ENCODE measurements at regions not wholly inside any gene's neighbourhood (a gene's known extent, or its start where the extent isn't known, plus 50 kb on each side); places are given as distances from the start of the nearest gene placed in this dataset.

DNA sequence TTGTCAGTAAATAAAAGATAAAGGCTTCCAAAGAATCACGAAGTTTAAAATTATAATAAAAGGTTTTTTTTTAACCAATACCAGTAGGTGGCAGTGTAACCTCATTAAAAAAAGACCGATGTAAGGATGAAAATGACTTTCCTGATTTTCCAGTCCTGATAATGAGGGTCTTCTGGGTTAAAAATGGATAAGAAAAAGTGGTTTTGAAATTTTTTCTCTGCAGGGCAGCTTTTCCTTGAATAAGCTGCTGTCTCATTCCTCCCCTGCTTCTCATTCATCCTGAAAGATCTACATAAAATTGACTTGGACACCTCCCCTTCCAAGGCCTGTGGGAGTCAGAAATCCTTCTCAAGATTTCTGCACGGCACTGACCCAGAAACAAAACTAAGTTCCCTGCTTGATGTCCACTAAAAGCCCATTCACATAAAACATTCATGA lies 58.9 kb upstream of the FBXO33 start:
- Histone ChIP-seq H3K36me3 (ENCODE audit: insufficient read depth) (peaks cover 6% of the 10 kb centered on the region; the same call in 1 of the 2 replicates), H3K4me3 (no peak overlapping the region), H3F3A (replicated peaks; ENCODE audit: low read depth) (no peaks in the 10 kb centered on the region), H3K27ac (ENCODE audit: low read depth) (no peak overlapping the region), H3K27me3 (ENCODE audit: insufficient read depth) (no peaks in the 10 kb centered on the region), H3K4me1 (ENCODE audit: insufficient read depth) (peaks cover 13% of the 10 kb centered on the region; the same call in 1 of the 2 replicates), H3K4me2 (no peak overlapping the region), H3K79me2 (replicated peaks; ENCODE audit: insufficient read depth) (no peaks in the 10 kb centered on the region), H2AFZ (0 out of 2 replicates have a peak overlapping the region, but pooled peaks have one; percentile 40), H4K20me1 (replicated peaks; ENCODE audit: insufficient read depth) (no peaks in the 10 kb centered on the region), H3K9me2 (ENCODE audit: insufficient read depth) (no peaks in the 10 kb centered on the region)
- peak; percentile 43 for ATAC-seq
- Mint-ChIP-seq H3K4me1 (peaks cover 14% of the 10 kb centered on the region), H3K27me3 (ENCODE audit: insufficient read depth, low read depth, poor library complexity) (peaks cover 1% of the 10 kb centered on the region), H3K36me3 (ENCODE audit: low read depth) (peaks cover 16% of the 10 kb centered on the region), H3K27ac (peak overlapping the region; percentile 85), H3K4me3 (no peak overlapping the region), H3K9me3 (peaks cover 12% of the 10 kb centered on the region)
- peak; percentile 75 for DNase-seq (ENCODE audit: low spot score)
- TF ChIP-seq NANOG (IDR thresholded peaks at IDR 0.05; ENCODE audit: borderline replicate concordance), result no peak
- TF ChIP-seq, protein P1, sequence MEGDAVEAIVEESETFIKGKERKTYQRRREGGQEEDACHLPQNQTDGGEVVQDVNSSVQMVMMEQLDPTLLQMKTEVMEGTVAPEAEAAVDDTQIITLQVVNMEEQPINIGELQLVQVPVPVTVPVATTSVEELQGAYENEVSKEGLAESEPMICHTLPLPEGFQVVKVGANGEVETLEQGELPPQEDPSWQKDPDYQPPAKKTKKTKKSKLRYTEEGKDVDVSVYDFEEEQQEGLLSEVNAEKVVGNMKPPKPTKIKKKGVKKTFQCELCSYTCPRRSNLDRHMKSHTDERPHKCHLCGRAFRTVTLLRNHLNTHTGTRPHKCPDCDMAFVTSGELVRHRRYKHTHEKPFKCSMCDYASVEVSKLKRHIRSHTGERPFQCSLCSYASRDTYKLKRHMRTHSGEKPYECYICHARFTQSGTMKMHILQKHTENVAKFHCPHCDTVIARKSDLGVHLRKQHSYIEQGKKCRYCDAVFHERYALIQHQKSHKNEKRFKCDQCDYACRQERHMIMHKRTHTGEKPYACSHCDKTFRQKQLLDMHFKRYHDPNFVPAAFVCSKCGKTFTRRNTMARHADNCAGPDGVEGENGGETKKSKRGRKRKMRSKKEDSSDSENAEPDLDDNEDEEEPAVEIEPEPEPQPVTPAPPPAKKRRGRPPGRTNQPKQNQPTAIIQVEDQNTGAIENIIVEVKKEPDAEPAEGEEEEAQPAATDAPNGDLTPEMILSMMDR (conservative IDR thresholded peaks at IDR 0.05; ENCODE audit: low read depth in 2 of 2), result peak in 1 of 2 experiments; percentile 74; a peak in 3 of 4 replicates

DNA sequence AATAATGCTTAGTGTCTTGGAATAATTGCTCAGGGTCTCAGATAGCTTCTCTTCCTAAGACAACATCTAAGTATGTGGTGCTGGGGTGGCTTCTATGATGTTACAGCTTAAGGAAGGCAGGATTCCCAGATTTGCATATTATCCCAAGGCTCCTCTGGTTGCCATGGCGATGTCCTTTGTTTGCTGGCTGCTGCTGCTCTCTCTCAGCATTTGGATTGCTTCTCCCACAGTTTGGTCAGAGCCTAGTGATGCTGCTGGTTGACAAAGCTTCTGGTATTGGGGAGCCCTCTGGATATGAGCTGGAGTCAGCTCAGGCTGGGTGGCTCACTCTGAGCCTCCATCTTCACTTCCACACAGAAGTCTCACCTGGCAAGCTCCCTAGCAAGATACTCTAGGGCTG lies 56.4 kb upstream of the FBXO33 start:
- no peak overlapping the region for H3K4me3 ChIP-seq
- H3K4me1 ChIP-seq (ENCODE audit: insufficient read depth), result peaks cover 13% of the 10 kb centered on the region; the same call in 1 of the 2 replicates
- peaks cover 1% of the 10 kb centered on the region for H3K27me3 Mint-ChIP-seq (ENCODE audit: insufficient read depth, low read depth, poor library complexity)
- no peak overlapping the region for H3K4me2 ChIP-seq
- peaks cover 14% of the 10 kb centered on the region for H3K4me1 Mint-ChIP-seq
- no peaks in the 10 kb centered on the region for H3F3A ChIP-seq (replicated peaks; ENCODE audit: low read depth)
- peak; percentile 93 for DNase-seq (ENCODE audit: low spot score)
- H3K4me3 Mint-ChIP-seq, result no peak overlapping the region
- no peaks in the 10 kb centered on the region for H3K27me3 ChIP-seq (ENCODE audit: insufficient read depth)
- ATAC-seq, result peak; percentile 92
- H3K9me3 Mint-ChIP-seq, result no peaks in the 10 kb centered on the region
- H3K36me3 ChIP-seq (ENCODE audit: insufficient read depth), result no peaks in the 10 kb centered on the region
- no peak overlapping the region for H3K27ac ChIP-seq (ENCODE audit: low read depth)
- no peak overlapping the region for H2AFZ ChIP-seq
- H3K79me2 ChIP-seq (replicated peaks; ENCODE audit: insufficient read depth), result no peaks in the 10 kb centered on the region
- no peaks in the 10 kb centered on the region for H3K36me3 Mint-ChIP-seq (ENCODE audit: low read depth)
- no peak overlapping the region for H3K27ac Mint-ChIP-seq
- H3K9me2 ChIP-seq (ENCODE audit: insufficient read depth), result no peaks in the 10 kb centered on the region
- H4K20me1 ChIP-seq (replicated peaks; ENCODE audit: insufficient read depth), result no peaks in the 10 kb centered on the region
- TF ChIP-seq CREB1 (CRISPR knock-in tag; IDR thresholded peaks at IDR 0.05; ENCODE audit: low read depth), result no peak
- TF ChIP-seq JUNB (IDR thresholded peaks at IDR 0.05; ENCODE audit: unreplicated experiment), result no peak
- no peak for TF ChIP-seq POLR2AphosphoS5 (IDR thresholded peaks at IDR 0.05; ENCODE audit: low read depth)
- TF ChIP-seq, protein P2, sequence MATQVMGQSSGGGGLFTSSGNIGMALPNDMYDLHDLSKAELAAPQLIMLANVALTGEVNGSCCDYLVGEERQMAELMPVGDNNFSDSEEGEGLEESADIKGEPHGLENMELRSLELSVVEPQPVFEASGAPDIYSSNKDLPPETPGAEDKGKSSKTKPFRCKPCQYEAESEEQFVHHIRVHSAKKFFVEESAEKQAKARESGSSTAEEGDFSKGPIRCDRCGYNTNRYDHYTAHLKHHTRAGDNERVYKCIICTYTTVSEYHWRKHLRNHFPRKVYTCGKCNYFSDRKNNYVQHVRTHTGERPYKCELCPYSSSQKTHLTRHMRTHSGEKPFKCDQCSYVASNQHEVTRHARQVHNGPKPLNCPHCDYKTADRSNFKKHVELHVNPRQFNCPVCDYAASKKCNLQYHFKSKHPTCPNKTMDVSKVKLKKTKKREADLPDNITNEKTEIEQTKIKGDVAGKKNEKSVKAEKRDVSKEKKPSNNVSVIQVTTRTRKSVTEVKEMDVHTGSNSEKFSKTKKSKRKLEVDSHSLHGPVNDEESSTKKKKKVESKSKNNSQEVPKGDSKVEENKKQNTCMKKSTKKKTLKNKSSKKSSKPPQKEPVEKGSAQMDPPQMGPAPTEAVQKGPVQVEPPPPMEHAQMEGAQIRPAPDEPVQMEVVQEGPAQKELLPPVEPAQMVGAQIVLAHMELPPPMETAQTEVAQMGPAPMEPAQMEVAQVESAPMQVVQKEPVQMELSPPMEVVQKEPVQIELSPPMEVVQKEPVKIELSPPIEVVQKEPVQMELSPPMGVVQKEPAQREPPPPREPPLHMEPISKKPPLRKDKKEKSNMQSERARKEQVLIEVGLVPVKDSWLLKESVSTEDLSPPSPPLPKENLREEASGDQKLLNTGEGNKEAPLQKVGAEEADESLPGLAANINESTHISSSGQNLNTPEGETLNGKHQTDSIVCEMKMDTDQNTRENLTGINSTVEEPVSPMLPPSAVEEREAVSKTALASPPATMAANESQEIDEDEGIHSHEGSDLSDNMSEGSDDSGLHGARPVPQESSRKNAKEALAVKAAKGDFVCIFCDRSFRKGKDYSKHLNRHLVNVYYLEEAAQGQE (IDR thresholded peaks at IDR 0.05; ENCODE audit: unreplicated experiment), result no peak
- TF ChIP-seq, protein P3, sequence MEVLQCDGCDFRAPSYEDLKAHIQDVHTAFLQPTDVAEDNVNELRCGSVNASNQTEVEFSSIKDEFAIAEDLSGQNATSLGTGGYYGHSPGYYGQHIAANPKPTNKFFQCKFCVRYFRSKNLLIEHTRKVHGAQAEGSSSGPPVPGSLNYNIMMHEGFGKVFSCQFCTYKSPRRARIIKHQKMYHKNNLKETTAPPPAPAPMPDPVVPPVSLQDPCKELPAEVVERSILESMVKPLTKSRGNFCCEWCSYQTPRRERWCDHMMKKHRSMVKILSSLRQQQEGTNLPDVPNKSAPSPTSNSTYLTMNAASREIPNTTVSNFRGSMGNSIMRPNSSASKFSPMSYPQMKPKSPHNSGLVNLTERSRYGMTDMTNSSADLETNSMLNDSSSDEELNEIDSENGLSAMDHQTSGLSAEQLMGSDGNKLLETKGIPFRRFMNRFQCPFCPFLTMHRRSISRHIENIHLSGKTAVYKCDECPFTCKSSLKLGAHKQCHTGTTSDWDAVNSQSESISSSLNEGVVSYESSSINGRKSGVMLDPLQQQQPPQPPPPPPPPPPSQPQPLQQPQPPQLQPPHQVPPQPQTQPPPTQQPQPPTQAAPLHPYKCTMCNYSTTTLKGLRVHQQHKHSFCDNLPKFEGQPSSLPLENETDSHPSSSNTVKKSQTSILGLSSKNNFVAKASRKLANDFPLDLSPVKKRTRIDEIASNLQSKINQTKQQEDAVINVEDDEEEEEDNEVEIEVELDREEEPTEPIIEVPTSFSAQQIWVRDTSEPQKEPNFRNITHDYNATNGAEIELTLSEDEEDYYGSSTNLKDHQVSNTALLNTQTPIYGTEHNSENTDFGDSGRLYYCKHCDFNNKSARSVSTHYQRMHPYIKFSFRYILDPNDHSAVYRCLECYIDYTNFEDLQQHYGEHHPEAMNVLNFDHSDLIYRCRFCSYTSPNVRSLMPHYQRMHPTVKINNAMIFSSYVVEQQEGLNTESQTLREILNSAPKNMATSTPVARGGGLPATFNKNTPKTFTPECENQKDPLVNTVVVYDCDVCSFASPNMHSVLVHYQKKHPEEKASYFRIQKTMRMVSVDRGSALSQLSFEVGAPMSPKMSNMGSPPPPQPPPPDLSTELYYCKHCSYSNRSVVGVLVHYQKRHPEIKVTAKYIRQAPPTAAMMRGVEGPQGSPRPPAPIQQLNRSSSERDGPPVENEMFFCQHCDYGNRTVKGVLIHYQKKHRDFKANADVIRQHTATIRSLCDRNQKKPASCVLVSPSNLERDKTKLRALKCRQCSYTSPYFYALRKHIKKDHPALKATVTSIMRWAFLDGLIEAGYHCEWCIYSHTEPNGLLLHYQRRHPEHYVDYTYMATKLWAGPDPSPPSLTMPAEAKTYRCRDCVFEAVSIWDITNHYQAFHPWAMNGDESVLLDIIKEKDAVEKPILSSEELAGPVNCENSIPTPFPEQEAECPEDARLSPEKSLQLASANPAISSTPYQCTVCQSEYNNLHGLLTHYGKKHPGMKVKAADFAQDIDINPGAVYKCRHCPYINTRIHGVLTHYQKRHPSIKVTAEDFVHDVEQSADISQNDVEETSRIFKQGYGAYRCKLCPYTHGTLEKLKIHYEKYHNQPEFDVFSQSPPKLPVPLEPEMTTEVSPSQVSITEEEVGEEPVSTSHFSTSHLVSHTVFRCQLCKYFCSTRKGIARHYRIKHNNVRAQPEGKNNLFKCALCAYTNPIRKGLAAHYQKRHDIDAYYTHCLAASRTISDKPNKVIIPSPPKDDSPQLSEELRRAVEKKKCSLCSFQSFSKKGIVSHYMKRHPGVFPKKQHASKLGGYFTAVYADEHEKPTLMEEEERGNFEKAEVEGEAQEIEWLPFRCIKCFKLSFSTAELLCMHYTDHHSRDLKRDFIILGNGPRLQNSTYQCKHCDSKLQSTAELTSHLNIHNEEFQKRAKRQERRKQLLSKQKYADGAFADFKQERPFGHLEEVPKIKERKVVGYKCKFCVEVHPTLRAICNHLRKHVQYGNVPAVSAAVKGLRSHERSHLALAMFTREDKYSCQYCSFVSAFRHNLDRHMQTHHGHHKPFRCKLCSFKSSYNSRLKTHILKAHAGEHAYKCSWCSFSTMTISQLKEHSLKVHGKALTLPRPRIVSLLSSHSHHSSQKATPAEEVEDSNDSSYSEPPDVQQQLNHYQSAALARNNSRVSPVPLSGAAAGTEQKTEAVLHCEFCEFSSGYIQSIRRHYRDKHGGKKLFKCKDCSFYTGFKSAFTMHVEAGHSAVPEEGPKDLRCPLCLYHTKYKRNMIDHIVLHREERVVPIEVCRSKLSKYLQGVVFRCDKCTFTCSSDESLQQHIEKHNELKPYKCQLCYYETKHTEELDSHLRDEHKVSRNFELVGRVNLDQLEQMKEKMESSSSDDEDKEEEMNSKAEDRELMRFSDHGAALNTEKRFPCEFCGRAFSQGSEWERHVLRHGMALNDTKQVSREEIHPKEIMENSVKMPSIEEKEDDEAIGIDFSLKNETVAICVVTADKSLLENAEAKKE (CRISPR knock-in tag; IDR thresholded peaks at IDR 0.05), result no peak
- no peak for TF ChIP-seq STAT1 (IDR thresholded peaks at IDR 0.05; ENCODE audit: unreplicated experiment)
- no peak for TF ChIP-seq ZNF114 (CRISPR knock-in tag; IDR thresholded peaks at IDR 0.05)
- no peak for TF ChIP-seq NANOG (IDR thresholded peaks at IDR 0.05; ENCODE audit: borderline replicate concordance)
- TF ChIP-seq, protein P4, sequence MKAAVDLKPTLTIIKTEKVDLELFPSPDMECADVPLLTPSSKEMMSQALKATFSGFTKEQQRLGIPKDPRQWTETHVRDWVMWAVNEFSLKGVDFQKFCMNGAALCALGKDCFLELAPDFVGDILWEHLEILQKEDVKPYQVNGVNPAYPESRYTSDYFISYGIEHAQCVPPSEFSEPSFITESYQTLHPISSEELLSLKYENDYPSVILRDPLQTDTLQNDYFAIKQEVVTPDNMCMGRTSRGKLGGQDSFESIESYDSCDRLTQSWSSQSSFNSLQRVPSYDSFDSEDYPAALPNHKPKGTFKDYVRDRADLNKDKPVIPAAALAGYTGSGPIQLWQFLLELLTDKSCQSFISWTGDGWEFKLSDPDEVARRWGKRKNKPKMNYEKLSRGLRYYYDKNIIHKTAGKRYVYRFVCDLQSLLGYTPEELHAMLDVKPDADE (IDR thresholded peaks at IDR 0.05), result no peak

Measured in GM23338 (cell line).